ENCODE measurements at regions not wholly inside any gene's neighbourhood (a gene's known extent, or its start where the extent isn't known, plus 50 kb on each side); places are given as distances from the start of the nearest gene placed in this dataset.

DNA sequence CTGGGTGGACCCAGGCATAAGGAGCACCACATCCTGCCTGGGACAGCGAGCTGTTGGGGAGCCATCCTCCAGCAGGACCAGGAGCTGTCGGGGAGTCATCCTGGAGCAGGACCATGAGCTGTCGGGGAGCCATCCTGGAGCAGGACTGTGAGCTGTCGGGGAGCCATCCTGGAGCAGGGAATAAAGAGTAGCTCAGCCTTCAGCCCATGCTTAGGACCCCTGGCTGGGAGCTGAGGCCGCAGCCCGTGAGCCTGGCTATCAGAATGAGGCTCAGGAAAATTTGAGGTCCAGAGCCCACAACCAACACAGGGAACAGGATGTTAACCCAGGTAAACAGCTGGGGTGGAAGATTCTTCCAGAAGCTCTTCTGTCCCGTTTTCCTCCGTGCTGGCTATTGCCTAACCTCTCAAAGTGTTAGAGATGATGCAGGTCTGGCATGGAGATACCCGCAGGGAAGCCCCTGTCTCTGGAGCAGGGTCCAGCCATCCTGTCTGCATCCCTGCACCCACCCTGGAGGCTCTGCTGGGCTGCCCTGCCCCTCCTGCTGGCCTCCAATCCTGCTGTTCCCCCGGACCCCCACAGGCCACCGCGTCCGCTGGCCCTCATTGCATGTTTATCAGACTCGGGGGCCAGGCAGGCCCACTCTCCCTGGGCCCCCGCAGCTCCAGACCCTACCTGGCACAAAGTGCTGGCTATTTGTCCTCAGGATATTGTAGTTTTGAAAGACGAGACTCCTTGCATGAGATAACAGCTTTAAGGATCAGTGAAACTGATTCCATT lies 243.5 kb upstream of the MYT1L start:
- no peak for DNase-seq

DNA sequence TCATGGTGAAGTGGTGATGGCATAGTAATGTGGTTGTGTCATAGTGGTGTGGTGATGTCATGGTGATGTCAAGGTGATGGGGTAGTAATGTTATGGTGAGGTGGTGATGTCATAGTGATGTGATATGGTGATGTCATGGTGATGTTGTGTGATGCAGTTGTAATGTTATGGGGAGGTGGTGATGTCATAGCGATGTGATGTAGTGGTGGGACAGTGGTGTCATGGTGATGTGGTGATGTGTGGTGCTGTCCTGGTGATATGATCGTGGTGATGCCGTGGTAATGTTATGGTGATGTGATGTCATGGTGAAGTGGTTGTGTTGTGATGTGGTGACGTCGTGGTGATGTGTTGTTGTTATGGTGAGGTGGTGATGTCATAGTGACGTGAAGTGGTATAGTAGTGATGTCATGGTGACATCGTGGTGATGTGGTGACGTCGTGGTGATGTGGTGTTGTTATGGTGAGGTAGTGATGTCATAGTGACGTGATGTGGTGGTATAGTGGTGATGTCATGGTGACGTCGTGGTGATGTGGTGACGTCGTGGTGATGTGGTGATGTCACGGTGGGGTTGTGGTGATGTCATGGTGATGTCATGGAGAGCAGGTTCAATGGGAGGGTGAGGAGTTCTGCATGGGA lies 242.7 kb upstream of the MYT1L start:
- no peak for DNase-seq

DNA sequence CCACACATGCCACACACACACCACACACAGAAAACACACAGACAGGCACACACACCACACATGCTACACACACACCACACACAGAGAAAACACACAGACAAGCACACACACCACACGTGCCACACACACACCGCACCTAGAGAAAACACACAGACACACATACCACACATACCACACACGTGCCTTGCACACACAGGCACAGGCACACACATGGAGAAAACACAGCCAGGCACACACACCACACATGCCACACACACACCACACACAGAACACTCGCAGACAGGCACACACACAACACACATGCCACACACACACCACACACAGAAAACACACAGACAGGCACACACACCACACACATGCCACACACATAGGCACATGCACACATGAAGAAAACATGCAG lies 242.1 kb upstream of the MYT1L start:
- DNase-seq = no peak

DNA sequence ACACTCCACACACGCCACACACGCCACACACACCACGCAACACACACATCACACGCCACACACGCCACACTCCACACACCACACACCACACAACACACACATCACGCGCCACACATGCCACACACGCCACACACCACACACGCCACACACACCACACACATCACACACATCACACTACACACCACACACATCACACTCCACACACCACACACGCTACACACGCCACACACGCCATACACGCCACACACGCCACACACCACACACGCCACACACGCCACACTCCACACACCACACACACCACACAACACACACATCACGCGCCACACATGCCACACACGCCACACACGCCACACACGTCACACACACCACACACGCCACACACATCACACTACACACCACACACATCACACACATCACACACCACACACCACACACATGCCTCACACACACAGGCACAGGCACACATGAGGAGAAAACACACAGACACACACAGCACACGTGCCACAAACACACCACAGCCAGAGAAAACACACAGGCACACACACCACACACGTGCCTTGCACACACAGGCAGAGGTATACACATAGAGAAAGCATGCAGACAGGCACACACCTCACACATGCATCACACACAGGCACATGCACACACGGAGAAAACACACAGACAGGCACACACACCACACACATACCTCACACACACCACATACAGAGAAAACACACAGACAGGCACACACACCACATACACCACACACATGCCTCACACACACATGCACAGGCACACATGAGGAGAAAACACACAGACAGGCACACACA lies 241.5 kb upstream of the MYT1L start:
- DNase-seq = no peak

DNA sequence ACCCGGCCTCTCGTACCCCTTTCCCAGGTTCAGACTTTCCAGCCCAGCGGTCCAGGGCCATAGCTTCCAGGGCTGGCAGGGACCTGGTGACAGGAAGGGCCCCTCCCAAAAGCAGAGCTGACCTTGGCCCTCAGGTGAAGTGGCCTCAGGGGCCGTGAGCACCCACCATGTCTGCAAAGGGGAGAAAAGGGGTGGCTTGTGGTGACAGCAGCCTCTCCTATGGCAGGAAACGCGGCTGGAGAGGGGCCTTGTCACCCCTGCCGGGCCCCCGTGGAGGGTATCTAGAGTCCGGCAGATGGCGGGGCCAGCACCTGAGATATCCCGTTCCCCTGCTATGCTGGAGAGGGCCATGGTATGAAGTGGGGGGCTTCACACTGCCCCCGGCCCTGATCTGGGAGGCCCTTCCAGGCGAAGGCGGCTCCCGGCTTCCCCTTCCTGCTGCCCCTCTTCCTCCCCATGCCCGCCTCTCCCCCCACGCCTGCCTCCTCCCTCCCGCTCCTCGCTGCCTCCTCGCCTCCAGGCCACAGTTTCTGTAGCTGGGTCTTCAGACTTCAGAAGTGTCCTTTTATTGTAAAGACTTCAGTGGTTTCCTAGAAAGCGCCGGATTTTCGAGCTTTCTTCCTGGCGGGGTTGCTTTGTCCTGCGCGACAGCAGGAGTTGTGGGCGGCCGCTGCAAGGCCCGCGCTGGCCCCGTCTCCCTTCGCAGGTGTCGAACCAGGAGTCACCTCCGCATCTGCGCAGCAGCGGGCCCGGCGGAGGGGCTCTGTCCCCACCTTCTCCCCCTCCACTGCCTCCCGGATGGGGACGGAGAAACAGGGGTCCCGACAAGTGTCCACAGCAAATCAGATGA lies 240.5 kb upstream of the MYT1L start:
- DNase-seq = no peak

DNA sequence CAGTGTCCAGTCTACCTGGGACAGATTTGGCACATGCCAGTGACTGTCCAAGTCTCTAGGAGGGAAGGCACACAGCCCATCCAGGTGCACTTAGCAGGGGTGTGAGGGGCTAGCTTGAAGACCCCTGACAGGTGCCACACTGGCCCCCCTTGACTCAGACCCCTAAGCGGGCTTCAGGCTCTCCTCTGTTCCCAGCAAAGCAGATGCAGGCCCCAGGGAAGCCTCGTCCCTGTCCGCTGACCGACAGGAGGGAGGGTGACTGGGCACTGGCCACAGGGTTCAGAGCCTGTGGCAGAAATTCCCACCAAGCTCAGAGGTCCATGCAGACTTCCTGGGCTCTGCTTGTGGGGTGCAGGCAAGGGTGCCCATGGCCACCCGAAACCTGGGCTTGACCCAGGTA lies 239.8 kb upstream of the MYT1L start:
- DNase-seq = no peak

DNA sequence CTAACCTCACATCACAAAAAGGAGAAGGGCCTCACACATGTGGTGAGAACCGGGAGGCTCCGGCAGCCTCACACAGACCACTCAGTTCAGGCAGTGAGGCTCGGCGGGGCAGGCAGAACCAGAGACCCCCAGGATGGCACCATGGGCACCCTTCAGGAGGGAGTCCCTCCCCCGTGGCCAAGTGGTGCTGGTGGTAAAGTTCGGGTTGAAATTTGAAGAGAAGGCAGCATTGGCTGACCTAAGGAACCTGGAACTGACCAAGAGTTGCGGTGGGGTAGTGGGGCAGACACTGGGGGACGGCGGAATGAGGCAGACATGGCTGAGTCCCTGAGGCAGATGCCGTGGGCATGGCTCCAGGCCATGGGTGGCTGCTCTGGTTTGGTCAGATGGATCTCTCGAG lies 239.3 kb upstream of the MYT1L start:
- no peak for DNase-seq

DNA sequence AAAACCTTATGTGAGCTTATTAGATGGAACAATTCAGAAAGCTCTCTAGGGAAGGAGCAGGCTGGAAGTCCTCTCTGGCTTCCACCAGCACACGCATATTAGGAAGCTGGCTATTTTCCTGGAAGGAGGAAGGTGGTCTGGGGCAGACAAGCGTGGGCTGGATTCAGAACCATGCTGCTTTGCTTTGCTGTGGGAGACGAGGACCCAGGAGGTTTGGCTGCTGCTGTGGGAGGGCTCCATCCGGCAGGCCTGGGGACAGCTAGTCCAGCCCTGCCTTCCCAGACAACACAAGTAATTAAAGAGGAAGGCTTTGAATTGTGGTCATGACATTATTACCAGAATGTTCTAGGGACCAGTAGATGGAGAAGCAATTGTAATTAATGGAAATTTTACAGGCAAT lies 238.8 kb upstream of the MYT1L start:
- no peak for DNase-seq

DNA sequence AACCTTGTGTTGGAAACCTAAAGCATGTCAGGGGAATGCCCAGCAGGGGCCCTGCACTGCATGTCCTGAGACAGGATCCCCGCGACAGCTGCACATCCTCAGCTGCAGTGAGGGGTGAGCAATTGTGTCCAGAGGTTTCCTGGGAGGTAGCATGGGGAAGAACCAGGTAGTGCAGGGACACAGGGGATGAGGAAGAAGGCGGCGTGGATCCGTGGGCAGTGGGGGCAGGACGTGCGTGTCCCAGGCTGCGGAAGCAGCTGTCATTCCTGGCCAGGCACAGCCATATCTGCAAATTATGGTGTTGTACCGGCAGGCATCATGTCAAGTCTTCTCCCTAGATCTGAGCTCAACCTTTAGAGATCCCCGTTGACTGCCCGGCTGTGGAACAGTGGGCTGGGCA lies 238.2 kb upstream of the MYT1L start:
- no peak for DNase-seq

DNA sequence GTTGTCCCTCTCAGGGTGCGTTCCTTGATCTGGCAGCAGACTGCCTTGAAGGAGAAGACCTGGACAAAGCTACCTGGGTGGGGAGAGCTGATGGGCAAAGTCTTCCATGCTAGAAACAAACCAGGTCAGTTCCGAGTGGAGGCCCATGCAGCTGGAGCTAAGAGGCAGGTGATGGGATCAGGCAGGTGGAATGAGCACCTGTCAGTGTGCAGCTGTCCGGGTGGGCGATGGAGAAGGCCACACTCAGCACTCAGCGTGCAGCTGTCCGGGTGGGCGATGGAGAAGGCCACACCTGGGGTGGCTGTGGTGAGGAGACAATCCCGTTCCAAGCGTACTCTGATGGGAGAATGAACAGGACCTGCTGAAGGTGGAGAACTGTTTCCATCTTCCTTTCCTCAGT lies 237.3 kb upstream of the MYT1L start:
- no peak for DNase-seq

DNA sequence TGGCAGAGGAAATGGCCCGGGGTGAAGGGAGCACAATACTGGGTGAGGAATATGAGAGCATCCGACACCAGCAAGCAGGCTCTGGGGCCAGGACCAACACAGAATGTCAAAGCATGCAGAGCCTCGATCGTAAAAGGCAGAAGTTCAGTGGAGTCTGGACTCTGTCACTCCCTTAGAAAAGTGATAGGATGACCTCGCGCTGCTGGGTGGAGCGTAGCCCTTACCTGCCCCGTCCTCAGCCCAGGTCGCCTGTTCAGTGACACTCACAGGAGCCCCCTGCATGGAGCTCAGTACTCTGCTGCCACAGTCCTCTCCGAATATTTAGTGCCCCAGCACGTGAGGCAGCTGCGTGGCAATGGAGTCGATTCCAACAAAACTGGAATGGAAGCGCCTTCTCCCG lies 236.7 kb upstream of the MYT1L start:
- DNase-seq = no peak

DNA sequence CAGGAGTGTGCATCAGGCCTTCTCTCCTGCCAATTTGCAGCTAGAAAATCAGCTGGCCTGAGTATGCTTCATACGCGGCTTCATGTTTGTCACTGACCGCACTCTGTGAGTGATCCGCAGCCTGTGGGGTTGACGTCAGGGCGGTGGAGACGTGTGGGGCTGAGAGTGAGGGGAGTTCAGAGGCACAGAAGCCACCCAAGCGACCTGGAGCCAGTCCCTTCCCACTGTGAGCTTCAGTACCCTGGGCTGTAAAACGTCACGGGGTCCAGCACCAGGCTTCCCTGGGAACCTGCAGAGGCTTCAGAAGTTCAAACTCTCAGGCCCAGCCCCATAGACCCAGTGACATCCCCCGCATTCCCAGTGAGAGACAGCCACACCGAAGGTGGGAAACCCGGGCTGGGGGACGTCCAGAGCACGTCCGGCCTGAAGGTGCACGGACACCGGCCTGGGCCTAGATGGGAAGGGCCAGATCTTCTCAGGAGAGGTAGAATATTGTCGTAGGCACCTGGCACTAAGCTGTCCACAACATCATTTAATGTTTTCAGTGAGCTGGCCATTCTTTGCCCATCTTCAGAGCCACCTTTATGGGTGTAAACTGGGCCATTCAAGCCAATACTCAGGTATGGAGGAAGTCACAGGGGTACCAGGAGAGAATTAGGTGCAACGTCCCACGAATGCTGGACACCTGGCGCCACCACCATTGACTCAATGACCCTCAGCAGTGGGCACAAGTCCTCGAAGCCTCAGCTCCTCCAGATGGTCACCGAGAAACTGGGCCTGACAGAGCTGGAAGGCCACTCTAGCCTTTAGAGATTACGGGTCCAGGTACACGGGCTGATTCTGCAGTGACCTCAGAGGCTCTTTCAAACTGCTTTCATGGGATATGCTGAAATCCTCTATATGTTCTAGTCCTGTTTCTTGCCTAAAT lies 235.6 kb upstream of the MYT1L start:
- no peak for DNase-seq

DNA sequence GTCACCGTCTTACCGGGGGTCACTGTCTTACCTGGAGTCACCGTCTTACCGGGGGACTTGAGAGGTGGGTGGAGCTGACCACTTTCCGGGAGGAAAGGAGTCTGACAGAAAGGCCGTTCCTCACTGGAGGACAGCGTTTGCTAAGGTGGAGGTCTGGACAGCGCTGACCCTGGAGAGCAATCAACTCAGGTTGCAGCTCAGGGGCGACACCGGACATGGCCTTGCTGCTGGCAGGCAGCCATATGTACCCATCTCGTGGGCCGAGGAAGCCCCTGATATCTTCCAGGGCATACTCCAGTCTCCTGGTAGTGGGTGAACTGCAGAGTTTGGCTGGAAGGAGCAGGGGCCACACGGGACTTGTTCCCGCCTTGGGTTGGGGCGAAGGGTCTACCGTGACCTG lies 234.6 kb upstream of the MYT1L start:
- DNase-seq = no peak

DNA sequence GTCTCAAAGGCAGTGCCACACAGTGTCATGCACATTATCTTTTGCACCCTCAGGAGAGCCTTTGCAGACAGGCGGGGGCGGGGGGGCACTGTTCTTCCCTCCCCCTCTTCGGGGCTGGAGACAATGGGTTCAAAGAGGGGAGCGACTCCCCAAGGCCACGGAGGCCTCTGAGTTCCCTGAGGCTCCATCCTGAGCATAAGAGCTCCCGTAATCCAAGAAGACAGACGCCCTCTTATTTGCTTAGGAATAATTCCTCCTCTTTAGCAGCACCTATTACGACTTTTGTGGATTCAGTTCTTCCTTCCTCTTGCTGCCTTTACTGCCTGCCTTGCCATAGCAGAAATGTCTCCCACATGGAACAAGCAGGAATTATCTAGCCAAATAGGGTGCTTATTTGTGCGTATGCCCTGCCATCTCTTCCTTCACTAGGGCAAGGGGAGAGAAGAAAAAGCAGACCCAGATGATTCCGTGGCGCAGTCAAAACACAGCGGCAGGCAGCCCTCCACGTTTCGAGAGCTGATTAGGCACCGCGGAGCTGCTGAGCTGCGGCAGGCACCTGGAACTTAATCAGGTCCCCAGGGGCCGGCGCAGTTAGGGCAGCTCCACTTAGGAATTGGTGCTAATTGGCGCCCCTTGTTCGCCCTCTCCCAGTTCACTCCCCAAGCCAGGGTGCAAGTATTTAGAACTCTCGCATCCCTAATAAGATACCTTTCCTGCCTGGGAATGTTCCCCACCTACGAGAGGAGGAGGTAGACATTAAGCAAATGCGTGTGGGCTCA lies 233.4 kb upstream of the MYT1L start:
- no peak for DNase-seq

DNA sequence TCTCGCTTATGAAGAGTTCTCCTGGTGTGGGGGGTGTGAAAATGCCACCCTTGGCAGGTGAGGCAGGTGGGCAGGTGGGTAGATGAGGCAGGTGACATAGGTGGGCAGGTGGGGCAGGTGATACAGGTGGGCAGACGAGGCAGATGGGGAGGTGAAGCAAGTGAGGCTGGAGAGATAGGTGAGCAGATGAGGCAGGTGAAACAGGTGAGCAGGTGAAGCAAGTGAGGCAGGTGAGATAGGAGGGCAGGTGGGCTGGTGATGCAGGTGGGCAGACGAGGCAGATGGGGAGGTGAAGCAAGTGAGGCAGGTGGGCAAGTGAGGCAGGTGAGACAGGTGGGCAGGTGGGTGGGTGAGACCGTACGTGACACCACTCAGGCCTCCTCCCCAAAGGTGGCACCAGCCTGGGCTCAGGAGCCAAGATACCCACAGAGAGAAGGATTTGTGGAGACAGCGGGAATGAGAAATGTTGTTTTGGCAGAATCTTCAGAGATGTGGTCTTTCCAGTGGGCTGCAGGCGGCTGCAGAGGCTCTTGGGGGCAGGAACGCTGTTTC lies 232.3 kb upstream of the MYT1L start:
- DNase-seq = no peak

DNA sequence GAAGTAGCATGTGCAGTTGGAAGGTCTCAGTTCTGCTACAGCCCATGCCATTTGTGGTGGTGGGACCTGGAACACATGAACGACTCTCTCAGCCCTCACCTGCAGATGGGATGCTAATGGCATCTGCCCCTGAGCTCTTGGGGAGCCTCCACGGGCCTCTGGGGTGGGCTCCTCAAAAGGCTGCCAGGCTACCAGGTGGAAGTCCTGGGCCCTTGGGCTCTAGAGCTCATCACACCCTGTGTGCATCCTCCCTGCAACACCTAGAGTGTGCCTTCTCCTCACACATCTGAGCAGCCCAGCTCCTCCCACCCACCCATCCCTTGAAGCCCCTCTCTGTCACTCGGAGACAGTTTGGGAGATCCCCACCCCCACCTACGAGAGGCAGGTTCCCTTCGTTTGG lies 231.8 kb upstream of the MYT1L start:
- no peak for DNase-seq

DNA sequence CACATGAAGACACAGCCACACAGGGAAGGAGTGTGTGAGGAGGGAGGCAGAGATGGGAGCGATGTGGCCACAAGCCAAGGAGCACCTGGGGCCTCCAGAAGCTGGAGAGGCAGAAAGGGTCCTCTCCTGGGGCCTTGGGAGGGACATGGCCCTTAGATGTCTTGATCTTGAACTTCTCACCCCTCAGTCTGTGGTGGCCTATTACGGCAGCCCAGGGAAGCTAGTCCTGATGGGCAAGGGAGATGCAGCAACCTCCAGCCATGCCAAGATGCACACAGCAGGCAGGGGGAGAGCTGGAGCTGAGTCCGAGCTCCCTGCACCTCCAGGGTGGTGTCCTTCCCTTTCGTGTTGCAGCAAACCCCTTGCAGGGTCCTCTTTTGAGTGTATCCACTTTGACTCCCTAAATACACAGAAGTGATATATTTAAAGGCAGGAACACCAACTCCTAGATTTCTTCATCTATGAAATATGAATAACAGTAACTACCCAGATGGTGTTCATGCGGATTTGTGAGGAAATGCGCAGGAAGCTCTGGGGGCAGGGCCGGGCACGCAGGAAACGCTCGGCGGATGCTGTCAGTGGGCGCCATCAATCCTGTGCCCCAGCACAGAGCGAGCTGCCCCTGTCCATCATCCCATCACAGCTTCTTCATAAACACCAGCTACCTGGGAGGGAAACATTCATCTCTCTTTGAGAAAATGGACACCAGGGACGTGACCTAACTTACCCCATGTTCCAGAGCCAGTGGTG lies 230.4 kb upstream of the MYT1L start:
- no peak for DNase-seq

DNA sequence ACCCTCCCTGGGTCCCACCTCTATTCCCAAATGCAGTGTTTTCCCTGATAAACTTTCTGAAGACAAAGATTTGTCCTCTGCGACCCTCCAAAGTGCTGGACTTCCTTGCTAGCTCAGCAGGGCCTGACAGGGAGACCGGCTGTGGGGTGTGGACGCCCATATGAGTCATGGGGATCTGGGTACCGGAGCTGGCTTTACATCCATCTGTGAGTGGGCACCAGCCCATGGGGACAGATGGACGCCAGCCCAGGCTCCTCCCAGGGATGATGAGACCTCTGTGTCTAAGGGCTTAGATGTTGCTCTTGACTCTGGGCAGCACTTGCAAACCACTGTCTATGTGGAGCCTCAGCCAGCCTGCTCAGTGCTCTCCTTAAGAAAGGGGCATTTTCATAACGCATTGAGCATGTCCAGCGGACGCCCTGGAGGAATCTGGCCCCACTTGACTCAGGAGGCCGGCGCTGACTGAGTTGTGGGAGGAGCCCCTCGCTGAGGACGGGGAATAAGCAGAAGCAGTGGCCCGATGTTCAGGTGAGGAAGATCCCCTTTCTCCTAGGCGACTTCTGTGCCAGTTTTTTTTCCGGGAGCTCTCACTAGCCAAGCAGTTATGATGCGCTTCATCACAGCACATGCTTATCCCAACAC lies 229.4 kb upstream of the MYT1L start:
- no peak for DNase-seq

DNA sequence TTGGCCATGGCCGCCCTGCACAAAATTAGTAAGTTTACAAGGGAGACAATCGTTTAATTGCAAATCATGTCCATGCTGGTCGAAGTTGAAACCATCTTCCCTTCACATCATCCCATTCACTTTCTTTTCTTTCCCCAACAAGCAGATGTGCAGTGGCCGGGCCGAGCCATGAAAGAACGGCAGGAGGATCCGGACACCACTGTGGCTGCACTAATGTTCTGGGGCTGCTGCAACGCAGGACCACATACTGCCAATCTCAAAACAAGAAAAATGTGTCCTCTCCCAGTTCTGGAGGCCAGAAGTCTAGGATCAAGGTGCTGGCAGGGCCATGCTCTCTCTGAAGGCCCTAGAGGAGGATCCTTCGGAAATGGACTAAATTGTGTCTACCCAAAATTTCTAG lies 227.4 kb upstream of the MYT1L start:
- DNase-seq = no peak

DNA sequence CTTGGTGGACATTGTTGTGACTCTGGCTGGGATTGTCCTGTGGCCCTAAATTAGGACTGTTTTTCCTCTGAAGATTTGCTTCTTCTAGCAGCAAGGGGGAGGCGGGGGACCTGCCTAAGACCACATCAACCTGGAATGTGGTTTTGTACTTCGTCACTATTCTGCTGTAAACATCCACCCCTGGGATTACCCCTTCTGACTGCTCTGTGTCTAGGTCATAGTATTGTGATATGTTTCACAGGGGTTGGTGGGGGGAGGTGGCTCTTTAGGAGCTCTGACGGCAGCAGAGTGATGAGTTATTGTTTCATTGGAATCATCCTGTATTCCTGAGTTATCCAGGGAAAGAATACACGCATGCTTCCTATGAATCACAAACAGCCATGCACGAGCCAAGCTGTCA lies 226.4 kb upstream of the MYT1L start:
- DNase-seq = no peak
